ENCODE measurements at regions not wholly inside any gene's neighbourhood (a gene's known extent, or its start where the extent isn't known, plus 50 kb on each side); places are given as distances from the start of the nearest gene placed in this dataset.

DNA sequence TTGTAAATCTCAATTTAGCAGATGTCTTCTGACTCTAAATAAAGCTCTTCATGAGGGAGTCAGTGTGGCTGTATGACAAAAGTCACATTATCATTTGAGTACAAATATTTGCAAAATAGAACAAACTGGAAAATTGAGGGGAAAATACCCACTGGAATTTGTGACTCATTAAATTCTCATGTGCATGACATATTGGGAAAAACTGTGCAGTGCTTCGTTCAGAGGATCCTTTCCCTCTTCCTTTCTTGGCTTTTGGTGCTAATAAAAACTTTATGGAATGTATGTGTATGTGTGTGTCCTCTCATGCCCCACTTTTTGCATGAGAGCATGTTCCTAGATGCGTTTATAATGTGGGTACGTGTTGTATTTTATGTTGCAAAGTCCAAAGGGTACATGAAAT lies 267.8 kb downstream of the KTN1 start:
- TF ChIP-seq, protein P1, sequence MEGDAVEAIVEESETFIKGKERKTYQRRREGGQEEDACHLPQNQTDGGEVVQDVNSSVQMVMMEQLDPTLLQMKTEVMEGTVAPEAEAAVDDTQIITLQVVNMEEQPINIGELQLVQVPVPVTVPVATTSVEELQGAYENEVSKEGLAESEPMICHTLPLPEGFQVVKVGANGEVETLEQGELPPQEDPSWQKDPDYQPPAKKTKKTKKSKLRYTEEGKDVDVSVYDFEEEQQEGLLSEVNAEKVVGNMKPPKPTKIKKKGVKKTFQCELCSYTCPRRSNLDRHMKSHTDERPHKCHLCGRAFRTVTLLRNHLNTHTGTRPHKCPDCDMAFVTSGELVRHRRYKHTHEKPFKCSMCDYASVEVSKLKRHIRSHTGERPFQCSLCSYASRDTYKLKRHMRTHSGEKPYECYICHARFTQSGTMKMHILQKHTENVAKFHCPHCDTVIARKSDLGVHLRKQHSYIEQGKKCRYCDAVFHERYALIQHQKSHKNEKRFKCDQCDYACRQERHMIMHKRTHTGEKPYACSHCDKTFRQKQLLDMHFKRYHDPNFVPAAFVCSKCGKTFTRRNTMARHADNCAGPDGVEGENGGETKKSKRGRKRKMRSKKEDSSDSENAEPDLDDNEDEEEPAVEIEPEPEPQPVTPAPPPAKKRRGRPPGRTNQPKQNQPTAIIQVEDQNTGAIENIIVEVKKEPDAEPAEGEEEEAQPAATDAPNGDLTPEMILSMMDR (conservative IDR thresholded peaks at IDR 0.05) = no peak
- TF ChIP-seq ZFX (IDR thresholded peaks at IDR 0.05) = no peak
